Astrocyte (in vitro differentiated cells and primary cell): ENCODE measurements at regions not wholly inside any gene's neighbourhood (a gene's known extent, or its start where the extent isn't known, plus 50 kb on each side); places are given as distances from the start of the nearest gene placed in this dataset.
A peak's percentile ranks its signal among the peaks of the same experiment; 100 is the strongest.

Source experiments
- DNase-seq: peaks from one replicate; pipeline ENCODE4 v3.0.0-alpha.2; 2010; ENCODE audit warnings: low read depth
- FAIRE-seq: peaks from 2 replicates; lab custom pipeline; 2011; peaks lifted over from hg19 to GRCh38; lab: Jason Lieb, UNC
- H2AFZ ChIP-seq: 2 replicates; pipeline ENCODE4 v1.6.0; 2012; ENCODE audit warnings: low read depth, low read length, inconsistent platforms
- H3K27ac ChIP-seq: 2 replicates; pipeline ENCODE4 v1.5.1; 2011; ENCODE audit warnings: low read depth, low read length, inconsistent platforms
- H3K27me3 ChIP-seq: 2 replicates; pipeline ENCODE4 v1.6.0; 2011; ENCODE audit warnings: low read length, inconsistent platforms; ENCODE audit not compliant: insufficient read depth
- H3K36me3 ChIP-seq: 2 replicates; pipeline ENCODE4 v1.5.1; 2011; ENCODE audit warnings: low read length, inconsistent platforms; ENCODE audit not compliant: insufficient read depth
- H3K4me1 ChIP-seq: 2 replicates; pipeline ENCODE4 v1.5.1; 2011; ENCODE audit warnings: low read length, inconsistent platforms; ENCODE audit not compliant: insufficient read depth
- H3K4me2 ChIP-seq: 2 replicates; pipeline ENCODE4 v1.6.0; 2012; ENCODE audit warnings: low read length, inconsistent platforms
- H3K4me3 ChIP-seq: 2 replicates; pipeline ENCODE4 v1.5.1; 2011; ENCODE audit warnings: low read depth, mild to moderate bottlenecking, low read length, inconsistent platforms; ENCODE audit not compliant: insufficient read depth
- H3K79me2 ChIP-seq: 2 replicates; pipeline ENCODE4 v1.6.0; 2012; ENCODE audit warnings: mild to moderate bottlenecking, low read length, inconsistent platforms; ENCODE audit not compliant: insufficient read depth
- H3K9ac ChIP-seq: 2 replicates; pipeline ENCODE4 v1.6.0; 2012; ENCODE audit warnings: mild to moderate bottlenecking, low read length, inconsistent platforms
- H3K9me3 ChIP-seq: 2 replicates; pipeline ENCODE4 v1.5.1; 2012; ENCODE audit warnings: low read depth, mild to moderate bottlenecking, low read length, inconsistent platforms; ENCODE audit not compliant: insufficient read depth
- H4K20me1 ChIP-seq: 2 replicates; pipeline ENCODE4 v1.6.0; 2012; ENCODE audit warnings: low read length, inconsistent platforms; ENCODE audit not compliant: insufficient read depth
- H3K27ac Mint-ChIP-seq: one replicate; pipeline ENCODE4 v1.8.0; 2021; ENCODE audit warnings: mild to moderate bottlenecking, mixed read lengths; ENCODE audit not compliant: unreplicated experiment
- H3K27me3 Mint-ChIP-seq: one replicate; pipeline ENCODE4 v1.8.0; 2021; ENCODE audit warnings: low read depth, mixed read lengths; ENCODE audit not compliant: unreplicated experiment
- H3K36me3 Mint-ChIP-seq: one replicate; pipeline ENCODE4 v1.8.0; 2021; ENCODE audit warnings: low read depth, mixed read lengths; ENCODE audit not compliant: unreplicated experiment
- H3K4me1 Mint-ChIP-seq: one replicate; pipeline ENCODE4 v1.8.0; 2021; ENCODE audit warnings: low read depth, mixed read lengths; ENCODE audit not compliant: unreplicated experiment
- H3K4me3 Mint-ChIP-seq: one replicate; pipeline ENCODE4 v1.8.0; 2021; ENCODE audit warnings: mild to moderate bottlenecking, moderate library complexity, mixed read lengths; ENCODE audit not compliant: unreplicated experiment
- H3K9me3 Mint-ChIP-seq: one replicate; pipeline ENCODE4 v1.8.0; 2021; ENCODE audit warnings: mild to moderate bottlenecking, mixed read lengths; ENCODE audit not compliant: unreplicated experiment
- CTCF ChIP-seq: IDR thresholded peaks from 2 replicates; pipeline ENCODE4 v1.5.1; 2011; ENCODE audit warnings: low read depth, mild to moderate bottlenecking, inconsistent platforms, low read length, moderate library complexity; ENCODE audit not compliant: insufficient read depth
- EZH2 ChIP-seq: IDR thresholded peaks from 2 replicates; pipeline ENCODE4 v1.6.1; 2012; ENCODE audit warnings: mild to moderate bottlenecking, low read length, inconsistent platforms; ENCODE audit not compliant: insufficient read depth

GRCh38 chr12:66048218-66048834 is 82.2 kb downstream of the LLPH start:
- Histone ChIP-seq H3K9me3 (no peaks in the 10 kb centered on the region), H3K4me3 (no peak overlapping the region), H4K20me1 (no peaks in the 10 kb centered on the region), H3K4me1 (peaks cover 9% of the 10 kb centered on the region), H2AFZ (no peak overlapping the region), H3K4me2 (no peak overlapping the region), H3K27me3 (no peaks in the 10 kb centered on the region), H3K27ac (no peak overlapping the region), H3K36me3 (no peaks in the 10 kb centered on the region), H3K79me2 (no peaks in the 10 kb centered on the region), H3K9ac (no peak overlapping the region)
- Mint-ChIP-seq H3K27me3 (no peaks in the 10 kb centered on the region), H3K4me3 (no peak overlapping the region), H3K27ac (no peak overlapping the region), H3K4me1 (peaks cover 12% of the 10 kb centered on the region), H3K36me3 (no peaks in the 10 kb centered on the region), H3K9me3 (no peaks in the 10 kb centered on the region)
- TF ChIP-seq CTCF (no peak), EZH2 (no peak)
- FAIRE-seq (no peak), DNase-seq (no peak)

- Mint-ChIP-seq H3K36me3 (no peaks in the 10 kb centered on the region), H3K4me1 (peaks cover 12% of the 10 kb centered on the region), H3K9me3 (no peaks in the 10 kb centered on the region), H3K27me3 (no peaks in the 10 kb centered on the region), H3K27ac (peak overlapping the region; percentile 47), H3K4me3 (no peak overlapping the region)
- Histone ChIP-seq H3K27me3 (no peaks in the 10 kb centered on the region), H3K9me3 (no peaks in the 10 kb centered on the region), H2AFZ (no peak overlapping the region), H3K4me2 (peak overlapping the region; percentile 6), H3K9ac (no peak overlapping the region), H3K4me1 (peaks cover 9% of the 10 kb centered on the region), H3K79me2 (no peaks in the 10 kb centered on the region), H4K20me1 (no peaks in the 10 kb centered on the region), H3K4me3 (no peak overlapping the region), H3K27ac (peak overlapping the region; percentile 49), H3K36me3 (no peaks in the 10 kb centered on the region)
- peak; percentile 17 for FAIRE-seq
- TF ChIP-seq EZH2: no peak
- TF ChIP-seq CTCF: no peak
- peak; percentile 70 for DNase-seq
These were observed 83.0 kb downstream of the LLPH start for GRCh38 chr12:66047411-66048021.

GRCh38 chr12:66045506-66045905 is 85.0 kb downstream of the LLPH start:
- H4K20me1 ChIP-seq: no peaks in the 10 kb centered on the region
- H3K9me3 ChIP-seq: no peaks in the 10 kb centered on the region
- no peak overlapping the region for H3K4me3 Mint-ChIP-seq
- no peaks in the 10 kb centered on the region for H3K27me3 Mint-ChIP-seq
- no peak overlapping the region for H3K27ac Mint-ChIP-seq
- no peaks in the 10 kb centered on the region for H3K36me3 Mint-ChIP-seq
- no peak for TF ChIP-seq CTCF
- TF ChIP-seq EZH2: no peak
- H3K4me1 Mint-ChIP-seq: peaks cover 12% of the 10 kb centered on the region
- no peak overlapping the region for H3K9ac ChIP-seq
- H3K4me3 ChIP-seq: no peak overlapping the region
- H3K27ac ChIP-seq: no peak overlapping the region
- no peaks in the 10 kb centered on the region for H3K27me3 ChIP-seq
- H3K4me1 ChIP-seq: peaks cover 9% of the 10 kb centered on the region
- DNase-seq (no peak), FAIRE-seq (no peak)
- H3K79me2 ChIP-seq: no peaks in the 10 kb centered on the region
- H3K9me3 Mint-ChIP-seq: no peaks in the 10 kb centered on the region
- no peak overlapping the region for H2AFZ ChIP-seq
- H3K36me3 ChIP-seq: no peaks in the 10 kb centered on the region
- H3K4me2 ChIP-seq: no peak overlapping the region
